Loucy (cell line): ENCODE measurements at regions not wholly inside any gene's neighbourhood (a gene's known extent, or its start where the extent isn't known, plus 50 kb on each side); places are given as distances from the start of the nearest gene placed in this dataset.

Source experiments
- EZH2phosphoT487 ChIP-seq: fragments of 200-600 bp; IDR thresholded peaks from 2 replicates; pipeline ENCODE4 v1.6.1; 2018; ENCODE audit warnings: antibody characterized with exemption, mild to moderate bottlenecking, moderate library complexity, borderline replicate concordance
- TF ChIP-seq, protein P1 (sequence below): fragments of 200-600 bp; sonication (generic); conservative IDR thresholded peaks from 2 replicates; pipeline ENCODE4 v1.5.1; 2014; ENCODE audit warnings: mild to moderate bottlenecking, antibody characterized with exemption, low read length

DNA sequence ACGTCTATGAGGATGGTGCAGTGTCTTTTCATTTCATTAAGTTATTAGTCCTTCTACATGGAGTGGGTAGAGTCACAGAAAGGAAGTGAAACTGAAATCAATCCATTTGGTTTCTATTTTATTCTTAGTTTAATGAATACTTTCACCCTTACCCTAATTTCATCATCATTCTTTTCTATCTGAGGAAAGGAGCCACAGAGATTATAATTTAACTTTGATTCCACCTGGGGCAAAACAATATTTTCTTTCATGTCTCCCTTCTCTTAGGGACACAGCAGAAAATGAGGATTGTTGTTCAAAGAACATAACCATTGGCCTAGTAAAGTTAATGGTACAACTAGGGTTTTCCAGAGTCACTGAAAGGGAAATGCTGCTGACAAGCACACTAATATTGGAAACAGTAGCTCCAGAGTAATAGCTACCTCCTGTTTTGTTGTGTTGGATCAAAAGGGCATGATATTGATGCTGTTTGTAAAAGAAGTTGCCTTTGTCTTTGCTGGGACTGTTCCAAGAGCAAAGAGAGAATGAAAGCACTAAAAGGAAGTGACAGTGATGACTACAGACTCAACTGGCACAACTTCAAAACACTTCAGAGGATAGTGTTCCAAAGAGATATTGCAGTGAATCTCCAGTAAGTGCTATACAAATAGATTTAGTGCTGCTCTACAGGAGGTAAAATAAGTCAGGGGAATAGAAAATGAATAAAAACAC is 247.1 kb upstream of the PITX2 start:
- TF ChIP-seq, protein P1, sequence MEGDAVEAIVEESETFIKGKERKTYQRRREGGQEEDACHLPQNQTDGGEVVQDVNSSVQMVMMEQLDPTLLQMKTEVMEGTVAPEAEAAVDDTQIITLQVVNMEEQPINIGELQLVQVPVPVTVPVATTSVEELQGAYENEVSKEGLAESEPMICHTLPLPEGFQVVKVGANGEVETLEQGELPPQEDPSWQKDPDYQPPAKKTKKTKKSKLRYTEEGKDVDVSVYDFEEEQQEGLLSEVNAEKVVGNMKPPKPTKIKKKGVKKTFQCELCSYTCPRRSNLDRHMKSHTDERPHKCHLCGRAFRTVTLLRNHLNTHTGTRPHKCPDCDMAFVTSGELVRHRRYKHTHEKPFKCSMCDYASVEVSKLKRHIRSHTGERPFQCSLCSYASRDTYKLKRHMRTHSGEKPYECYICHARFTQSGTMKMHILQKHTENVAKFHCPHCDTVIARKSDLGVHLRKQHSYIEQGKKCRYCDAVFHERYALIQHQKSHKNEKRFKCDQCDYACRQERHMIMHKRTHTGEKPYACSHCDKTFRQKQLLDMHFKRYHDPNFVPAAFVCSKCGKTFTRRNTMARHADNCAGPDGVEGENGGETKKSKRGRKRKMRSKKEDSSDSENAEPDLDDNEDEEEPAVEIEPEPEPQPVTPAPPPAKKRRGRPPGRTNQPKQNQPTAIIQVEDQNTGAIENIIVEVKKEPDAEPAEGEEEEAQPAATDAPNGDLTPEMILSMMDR = no peak
- TF ChIP-seq EZH2phosphoT487 = no peak
